GM23248 (cell line): ENCODE measurements at regions not wholly inside any gene's neighbourhood (a gene's known extent, or its start where the extent isn't known, plus 50 kb on each side); places are given as distances from the start of the nearest gene placed in this dataset.

ENCODE experiments used
- DNase-seq: peaks from one replicate; pipeline ENCODE4 v3.0.0-alpha.2; 2015
- H2AFZ ChIP-seq: fragments of 200-600 bp; sonication (generic); 2 replicates; pipeline ENCODE4 v1.6.1; 2016; ENCODE audit warnings: antibody characterized with exemption
- H3F3A ChIP-seq: fragments of 200-600 bp; sonication (generic); 2 replicates; pipeline ENCODE4 v1.6.1; 2016; ENCODE audit warnings: mild to moderate bottlenecking, antibody characterized with exemption, mixed run types; ENCODE audit not compliant: insufficient read depth
- H3K27ac ChIP-seq: fragments of 200-600 bp; sonication (generic); 2 replicates; pipeline ENCODE4 v1.5.1; 2016; ENCODE audit warnings: mild to moderate bottlenecking
- H3K27me3 ChIP-seq: fragments of 200-600 bp; sonication (generic); replicated peaks from 2 replicates; pipeline ENCODE4 v1.6.1; 2016; ENCODE audit warnings: mild to moderate bottlenecking; ENCODE audit not compliant: insufficient read depth
- H3K36me3 ChIP-seq: fragments of 200-600 bp; sonication (generic); 2 replicates; pipeline ENCODE4 v1.6.1; 2016; ENCODE audit warnings: low read depth, mild to moderate bottlenecking
- H3K4me1 ChIP-seq: fragments of 200-600 bp; sonication (generic); 2 replicates; pipeline ENCODE4 v1.6.1; 2016; ENCODE audit warnings: mild to moderate bottlenecking; ENCODE audit not compliant: insufficient read depth
- H3K4me2 ChIP-seq: fragments of 200-600 bp; sonication (generic); one replicate; pipeline ENCODE4 v1.6.1; 2016; ENCODE audit warnings: mild to moderate bottlenecking; ENCODE audit not compliant: unreplicated experiment
- H3K4me3 ChIP-seq: fragments of 200-600 bp; sonication (generic); 2 replicates; pipeline ENCODE4 v1.5.1; 2016; ENCODE audit warnings: mild to moderate bottlenecking
- H3K79me2 ChIP-seq: fragments of 200-600 bp; sonication (generic); 2 replicates; pipeline ENCODE4 v1.6.1; 2016; ENCODE audit warnings: mild to moderate bottlenecking; ENCODE audit not compliant: insufficient read depth
- H3K9ac ChIP-seq: fragments of 200-600 bp; sonication (generic); 2 replicates; pipeline ENCODE4 v1.6.1; 2016; ENCODE audit warnings: mild to moderate bottlenecking
- H3K9me2 ChIP-seq: fragments of 200-600 bp; sonication (generic); 2 replicates; pipeline ENCODE4 v1.6.1; 2016; ENCODE audit warnings: mixed run types, mild to moderate bottlenecking, moderate library complexity; ENCODE audit not compliant: insufficient read depth
- H3K9me3 ChIP-seq: fragments of 200-600 bp; sonication (generic); one replicate; pipeline ENCODE4 v1.6.1; 2017; ENCODE audit warnings: low read depth
- H4K20me1 ChIP-seq: fragments of 200-600 bp; sonication (generic); 2 replicates; pipeline ENCODE4 v1.6.0; 2016; ENCODE audit not compliant: insufficient read depth
- EZH2 ChIP-seq: fragments of 200-600 bp; sonication (generic); IDR thresholded peaks from 2 replicates; pipeline ENCODE4 v1.6.1; 2018; ENCODE audit warnings: antibody characterized with exemption, mild to moderate bottlenecking; ENCODE audit not compliant: insufficient read depth, poor library complexity, severe bottlenecking
- EZH2phosphoT487 ChIP-seq: fragments of 200-600 bp; sonication (generic); IDR thresholded peaks from 2 replicates; pipeline ENCODE4 v1.6.1; 2018; ENCODE audit warnings: antibody characterized with exemption, moderate library complexity, mild to moderate bottlenecking, low read depth; ENCODE audit not compliant: insufficient read depth
- WGBS, 2 experiments: methylation state at CpG; one replicate each; pipeline ENCODE4 v1.1.6; 2015 to 2017; ENCODE audit warnings: low lambda C conversion rate in 2 of 2, low coverage in 1 of 2; ENCODE audit errors: missing lambda C conversion rate in 2 of 2; 5-methylcytosine and 5-hydroxymethylcytosine counted together
- in situ Hi-C: fragments of 300-500 bp; cut with MboI; formaldehyde crosslinking; loops from 2 replicates; pipeline ENCODE4 v1.15.0; 2020

DNA sequence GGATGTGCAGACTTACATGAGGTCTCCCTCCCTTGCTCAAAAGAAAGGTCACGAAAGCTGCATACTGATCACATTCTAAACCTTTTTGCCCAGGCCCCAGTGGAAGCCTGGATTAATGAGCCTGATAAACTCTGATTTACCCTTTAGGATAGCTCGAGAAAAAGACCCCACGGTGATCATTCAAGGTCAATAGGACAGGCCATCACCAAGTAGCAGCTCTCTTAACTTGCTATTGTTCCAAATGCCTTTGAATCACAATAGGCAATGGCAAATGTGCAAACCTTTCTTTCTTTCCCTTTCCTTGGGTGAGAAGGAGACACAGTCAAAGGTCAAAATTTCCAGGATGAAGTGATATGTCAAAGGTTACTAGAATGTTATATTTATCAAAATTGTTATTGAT lies 327.3 kb downstream of the HDGFL1 start:
- peaks cover 11% of the 10 kb centered on the region for H3K4me1 ChIP-seq
- H3K9me3 ChIP-seq: no peaks in the 10 kb centered on the region
- DNase-seq: no peak
- peaks cover 11% of the 10 kb centered on the region; the same call in 1 of the 2 replicates for H3F3A ChIP-seq
- no peak overlapping the region for H2AFZ ChIP-seq
- no peaks in the 10 kb centered on the region for H4K20me1 ChIP-seq
- H3K27ac ChIP-seq: no peak overlapping the region
- no peak for TF ChIP-seq EZH2
- no peak for TF ChIP-seq EZH2phosphoT487
- no peak overlapping the region for H3K4me2 ChIP-seq
- in situ Hi-C loops: no loop called here
- H3K27me3 ChIP-seq: no peaks in the 10 kb centered on the region
- H3K36me3 ChIP-seq: no peaks in the 10 kb centered on the region
- 69 to 84% methylated on average over 3 of the region's 3 CpGs for WGBS, 2 experiments
- H3K79me2 ChIP-seq: no peaks in the 10 kb centered on the region
- no peaks in the 10 kb centered on the region; the same call in 1 of the 2 replicates for H3K9me2 ChIP-seq
- no peak overlapping the region for H3K9ac ChIP-seq
- H3K4me3 ChIP-seq: no peak overlapping the region

DNA sequence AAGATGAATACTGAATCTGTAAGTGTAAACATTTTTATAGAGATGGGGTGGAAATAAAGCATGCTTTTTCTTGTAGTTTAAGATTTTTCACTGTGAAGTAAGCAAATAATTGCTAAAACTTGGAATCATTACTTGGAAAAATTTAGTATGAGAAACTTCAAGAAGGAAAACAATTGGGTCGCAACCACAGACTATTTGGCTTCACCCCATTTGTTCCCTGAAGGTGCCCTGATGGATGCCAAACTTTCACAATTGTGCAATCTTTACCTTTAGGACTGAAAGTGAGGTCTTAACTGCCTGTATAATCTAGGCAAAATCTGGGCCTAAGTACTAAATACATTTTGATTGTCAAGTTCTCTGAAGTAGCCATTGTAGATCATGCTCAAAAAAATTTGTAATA lies 330.1 kb downstream of the HDGFL1 start:
- in situ Hi-C loops: no loop called here
- 33 to 56% methylated on average over 1 of the region's 1 CpG for WGBS, 2 experiments
- no peak for DNase-seq
- Histone ChIP-seq H3K27ac (no peak overlapping the region), H3K36me3 (no peaks in the 10 kb centered on the region), H3F3A (no peaks in the 10 kb centered on the region), H3K9me3 (no peaks in the 10 kb centered on the region), H3K9ac (no peak overlapping the region), H3K4me1 (no peaks in the 10 kb centered on the region), H3K27me3 (no peaks in the 10 kb centered on the region), H2AFZ (peak overlapping the region; percentile 52; the same call in 1 of the 2 replicates), H3K4me2 (no peak overlapping the region), H3K79me2 (no peaks in the 10 kb centered on the region), H3K4me3 (no peak overlapping the region), H3K9me2 (no peaks in the 10 kb centered on the region; the same call in 1 of the 2 replicates), H4K20me1 (no peaks in the 10 kb centered on the region)
- TF ChIP-seq EZH2phosphoT487 (no peak), EZH2 (no peak)

DNA sequence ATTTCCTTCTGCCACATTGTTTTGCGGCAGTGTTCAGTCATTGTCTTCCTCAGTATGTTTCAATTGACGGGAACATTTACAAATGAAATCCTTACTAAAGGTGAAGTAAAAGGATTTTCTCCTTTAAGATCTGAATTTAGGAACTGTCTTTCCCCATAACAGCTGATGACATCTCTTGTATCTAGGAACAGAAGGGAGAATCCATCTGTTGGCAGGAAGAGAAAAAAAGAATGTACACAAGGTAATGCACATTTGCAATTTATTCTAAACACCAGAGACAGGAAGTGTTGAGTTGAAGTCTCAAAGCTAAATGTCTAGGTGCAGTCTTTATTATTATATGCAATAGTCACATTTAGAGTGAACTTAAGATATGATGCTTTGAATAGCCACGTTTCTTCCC lies 334.5 kb downstream of the HDGFL1 start:
- Histone ChIP-seq H3K9me3 (no peaks in the 10 kb centered on the region), H2AFZ (no peak overlapping the region), H3K4me1 (peaks cover 3% of the 10 kb centered on the region; the same call in 1 of the 2 replicates), H3K9me2 (no peaks in the 10 kb centered on the region), H3K27ac (no peak overlapping the region), H3K9ac (no peak overlapping the region), H3K27me3 (no peaks in the 10 kb centered on the region), H3K79me2 (no peaks in the 10 kb centered on the region), H3F3A (no peaks in the 10 kb centered on the region), H3K36me3 (no peaks in the 10 kb centered on the region), H3K4me2 (no peak overlapping the region), H4K20me1 (no peaks in the 10 kb centered on the region), H3K4me3 (no peak overlapping the region)
- no peak for DNase-seq
- in situ Hi-C loops: no loop called here
- TF ChIP-seq EZH2phosphoT487 (no peak), EZH2 (no peak)
- 82 to 83% methylated on average over 3 of the region's 3 CpGs for whole genome bisulfite sequencing, 2 experiments

DNA sequence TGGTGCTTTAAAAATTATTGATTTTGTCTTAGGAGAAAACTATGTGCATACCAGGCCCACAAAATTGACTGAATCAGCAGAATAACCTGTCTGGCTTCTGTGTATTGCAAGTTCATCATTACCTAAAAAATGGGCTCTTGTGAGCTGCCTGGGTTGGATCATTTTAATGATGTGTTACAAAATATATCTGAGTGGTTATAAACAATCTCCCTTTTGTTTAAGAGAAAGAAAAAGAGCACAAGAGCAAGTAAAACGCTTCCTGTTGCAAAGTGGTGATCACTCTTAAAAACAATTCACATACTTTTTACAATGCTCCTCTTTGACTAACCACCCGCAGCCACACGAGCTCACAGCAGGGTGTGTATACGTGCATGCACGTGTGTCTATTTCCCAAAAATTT lies 335.1 kb downstream of the HDGFL1 start:
- Histone ChIP-seq H3K9ac (no peak overlapping the region), H3K9me2 (no peaks in the 10 kb centered on the region), H4K20me1 (no peaks in the 10 kb centered on the region), H3K4me2 (no peak overlapping the region), H3K27ac (no peak overlapping the region), H3F3A (no peaks in the 10 kb centered on the region), H3K36me3 (no peaks in the 10 kb centered on the region), H3K79me2 (no peaks in the 10 kb centered on the region), H2AFZ (no peak overlapping the region), H3K27me3 (no peaks in the 10 kb centered on the region), H3K4me1 (peaks cover 3% of the 10 kb centered on the region; the same call in 1 of the 2 replicates), H3K4me3 (no peak overlapping the region), H3K9me3 (no peaks in the 10 kb centered on the region)
- in situ Hi-C loops: no loop called here
- no peak for TF ChIP-seq EZH2phosphoT487
- TF ChIP-seq EZH2: no peak
- WGBS, 2 experiments: 70 to 71% methylated on average over 5 of the region's 5 CpGs
- DNase-seq: no peak

DNA sequence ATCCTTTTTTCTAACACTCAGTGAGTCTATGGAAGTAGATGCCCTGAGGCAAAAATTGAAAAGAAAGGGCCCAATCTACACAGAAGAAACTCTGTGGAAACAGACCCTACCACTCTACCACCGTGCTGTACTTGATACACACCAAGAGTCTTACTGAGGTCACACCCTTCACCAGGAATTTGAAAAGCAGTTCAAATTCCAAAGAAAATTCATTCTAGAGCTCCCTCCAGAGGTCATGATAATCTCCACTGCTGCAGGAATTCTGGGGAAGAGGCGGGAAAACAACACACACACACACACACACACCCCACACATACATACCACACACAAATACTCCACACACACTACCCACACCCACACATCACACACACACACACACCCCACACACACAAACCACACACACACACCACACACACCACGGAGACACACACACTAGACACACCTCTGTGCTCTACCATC lies 336.8 kb downstream of the HDGFL1 start:
- DNase-seq: peak; percentile 55
- Histone ChIP-seq H3K79me2 (no peaks in the 10 kb centered on the region), H3K36me3 (no peaks in the 10 kb centered on the region), H3K9me2 (no peaks in the 10 kb centered on the region), H3K4me2 (peak overlapping the region; percentile 51), H3F3A (no peaks in the 10 kb centered on the region), H4K20me1 (no peaks in the 10 kb centered on the region), H3K4me3 (no peak overlapping the region), H3K27ac (no peak overlapping the region), H3K27me3 (no peaks in the 10 kb centered on the region), H2AFZ (peak overlapping the region; percentile 53), H3K9ac (no peak overlapping the region), H3K9me3 (no peaks in the 10 kb centered on the region), H3K4me1 (peaks cover 3% of the 10 kb centered on the region; the same call in 1 of the 2 replicates)
- TF ChIP-seq EZH2phosphoT487 (no peak), EZH2 (no peak)
- 53 to 64% methylated on average over 3 of the region's 3 CpGs for WGBS, 2 experiments
- in situ Hi-C loops: no loop called here
